GM18861 (cell line): ENCODE measurements at regions not wholly inside any gene's neighbourhood (a gene's known extent, or its start where the extent isn't known, plus 50 kb on each side); places are given as distances from the start of the nearest gene placed in this dataset.
"Not testable (repeated sequence)": the region's sequence is repeated elsewhere in the genome, so short reads cannot be mapped to it uniquely, and the experiment has no call there.

Source experiments
- ATAC-seq: cut with Tn5 transposase; IDR thresholded peaks from one replicate; pipeline ENCODE4 v1.9.1; 2021; ENCODE audit not compliant: unreplicated experiment

DNA sequence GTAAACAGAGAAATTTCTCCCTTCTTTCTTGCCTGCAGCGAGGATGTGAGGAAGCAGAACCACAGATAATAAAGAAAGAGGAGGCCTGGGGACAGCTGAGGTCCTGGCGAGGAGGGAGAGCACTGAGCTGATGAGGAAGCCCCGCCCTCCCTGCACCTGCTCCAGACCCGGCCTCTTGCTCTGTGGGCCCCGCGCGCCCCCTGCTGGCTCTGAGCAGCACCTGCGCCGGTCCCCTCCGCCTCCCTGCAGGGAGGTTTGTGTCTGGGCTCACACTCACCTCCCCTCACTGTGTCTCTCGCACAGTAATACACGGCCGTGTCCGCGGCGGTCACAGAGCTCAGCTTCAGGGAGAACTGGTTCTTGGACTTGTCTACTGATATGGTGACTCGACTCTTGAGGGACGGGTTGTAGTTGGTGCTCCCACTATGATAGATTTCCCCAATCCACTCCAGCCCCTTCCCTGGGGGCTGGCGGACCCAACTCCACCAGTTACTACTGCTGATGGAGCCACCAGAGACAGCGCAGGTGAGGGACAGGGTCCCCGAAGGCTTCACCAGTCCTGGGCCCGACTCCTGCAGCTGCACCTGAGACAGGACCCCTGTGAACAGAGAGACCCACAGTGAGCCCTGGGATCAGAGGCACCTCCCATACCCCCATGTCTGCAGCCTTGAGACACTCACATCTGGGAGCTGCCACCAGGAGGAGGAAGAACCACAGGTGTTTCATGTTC lies 485.4 kb downstream of the TMEM121 start:
- not testable (repeated sequence) for ATAC-seq

GRCh38 chr14:106012361-106012725 lies 486.0 kb downstream of the TMEM121 start:
- ATAC-seq = not testable (repeated sequence)

GRCh38 chr14:106013879-106014376 lies 487.5 kb downstream of the TMEM121 start:
- no peak for ATAC-seq

DNA sequence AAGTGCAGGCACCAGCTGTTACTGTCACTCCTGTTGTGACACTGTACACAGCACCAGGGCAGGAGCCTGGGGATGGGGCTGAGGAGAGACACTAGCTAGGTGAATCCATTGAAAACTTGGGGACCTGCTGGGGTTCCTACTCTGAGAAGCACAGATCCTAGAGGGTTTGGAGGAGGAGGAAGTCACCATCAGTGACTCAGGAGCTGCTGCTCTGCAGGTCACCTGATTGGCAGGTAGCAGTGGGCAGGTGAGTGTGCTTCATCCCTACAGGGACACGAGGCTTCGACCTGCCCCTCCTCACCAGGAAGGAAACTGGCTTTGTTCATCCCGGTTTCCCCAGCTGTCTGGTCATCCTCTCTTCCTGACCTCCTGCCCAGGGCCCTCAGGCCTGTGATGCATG lies 491.6 kb downstream of the TMEM121 start:
- ATAC-seq = not testable (repeated sequence)

DNA sequence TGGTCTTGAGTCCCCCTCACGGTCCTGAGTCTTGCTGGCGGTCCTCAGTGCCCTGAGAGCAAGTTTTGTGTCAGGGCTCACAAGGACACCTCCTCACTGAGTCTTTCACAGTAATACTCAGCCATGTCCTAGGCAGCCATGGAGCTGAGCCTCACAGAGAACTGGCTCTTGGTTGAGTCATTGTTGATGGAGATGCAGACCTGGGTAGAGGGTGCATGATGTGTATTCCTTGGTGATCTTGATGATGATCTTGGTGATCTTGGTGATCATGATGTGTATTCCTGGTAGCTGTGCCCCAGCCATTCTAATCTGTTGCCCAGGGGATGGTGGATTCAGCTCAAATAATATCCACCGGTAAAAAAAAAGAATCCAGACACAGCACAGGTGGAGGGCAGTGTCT lies 495.4 kb downstream of the TMEM121 start:
- no peak for ATAC-seq

- not testable (repeated sequence) for ATAC-seq
Measured at GRCh38 chr14:106022648-106023047, 496.3 kb downstream of the TMEM121 start.

GRCh38 chr14:106023411-106023810 lies 497.0 kb downstream of the TMEM121 start:
- no peak for ATAC-seq

DNA sequence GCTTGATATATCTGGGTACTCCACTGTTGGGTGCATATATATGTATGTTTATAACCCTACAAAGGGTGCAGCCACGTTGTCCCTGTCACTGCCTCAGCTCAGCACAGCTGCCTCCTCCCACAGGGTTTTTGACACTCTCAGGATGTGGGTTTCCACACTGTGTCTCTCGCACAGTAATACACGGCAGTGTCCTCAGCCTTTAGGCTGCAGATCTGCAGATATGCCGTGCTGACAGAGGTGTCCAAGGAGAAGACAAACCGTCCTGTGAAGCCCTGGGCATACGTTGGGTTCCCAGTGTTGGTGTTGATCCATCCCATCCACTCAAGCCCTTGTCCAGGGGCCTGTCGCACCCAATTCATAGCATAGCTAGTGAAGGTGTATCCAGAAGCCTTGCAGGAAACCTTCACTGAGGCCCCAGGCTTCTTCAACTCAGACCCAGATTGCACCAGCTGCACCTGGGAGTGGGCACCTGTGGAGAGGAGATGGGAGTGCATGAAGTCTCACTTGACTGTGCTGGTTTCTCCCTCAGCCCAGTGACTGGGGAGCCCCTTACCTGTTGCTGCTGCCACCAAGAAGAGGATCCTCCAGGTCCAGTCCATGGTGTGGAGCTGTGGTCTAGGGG lies 498.7 kb downstream of the TMEM121 start:
- no peak for ATAC-seq

DNA sequence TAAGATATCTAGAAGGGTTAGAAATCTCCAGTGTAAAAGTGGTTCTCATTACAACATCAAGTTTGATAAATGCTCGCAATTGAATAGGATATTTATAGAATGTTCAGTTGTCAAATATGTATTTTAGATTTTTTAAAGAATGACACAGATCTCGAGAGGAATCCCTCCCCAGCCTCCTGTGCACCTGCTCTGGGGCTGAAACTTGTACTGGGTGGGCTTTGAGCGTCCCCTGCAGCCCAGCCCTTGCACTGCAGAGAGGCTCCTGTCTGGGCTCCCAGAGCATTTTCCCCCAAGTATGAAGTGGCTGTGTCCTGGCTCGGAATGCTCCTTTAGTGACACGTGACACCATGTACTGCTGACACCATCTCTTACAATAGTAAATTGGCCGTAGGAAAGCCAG lies 499.6 kb downstream of the TMEM121 start:
- no peak for ATAC-seq

- ATAC-seq = not testable (repeated sequence)
Measured at GRCh38 chr14:106027759-106028158, 501.4 kb downstream of the TMEM121 start.

DNA sequence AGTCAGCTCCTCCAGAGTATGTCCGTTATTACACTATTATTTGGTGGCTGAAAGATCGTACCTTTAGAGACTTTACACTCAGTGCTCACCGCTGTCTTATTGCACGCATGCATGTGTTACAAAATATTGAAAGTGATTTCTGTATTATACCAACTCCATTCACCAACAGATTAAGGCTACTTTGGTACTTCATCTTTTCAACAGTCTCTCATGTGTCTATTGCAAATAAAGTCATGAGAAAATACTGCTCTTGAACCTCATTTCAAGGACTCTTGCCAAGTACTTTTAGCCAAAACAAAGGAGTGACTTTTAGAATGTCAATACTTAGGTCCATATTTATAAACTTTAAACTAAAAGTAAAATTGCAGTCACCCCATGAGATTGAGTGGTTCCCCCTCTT lies 503.6 kb downstream of the TMEM121 start:
- no peak for ATAC-seq

DNA sequence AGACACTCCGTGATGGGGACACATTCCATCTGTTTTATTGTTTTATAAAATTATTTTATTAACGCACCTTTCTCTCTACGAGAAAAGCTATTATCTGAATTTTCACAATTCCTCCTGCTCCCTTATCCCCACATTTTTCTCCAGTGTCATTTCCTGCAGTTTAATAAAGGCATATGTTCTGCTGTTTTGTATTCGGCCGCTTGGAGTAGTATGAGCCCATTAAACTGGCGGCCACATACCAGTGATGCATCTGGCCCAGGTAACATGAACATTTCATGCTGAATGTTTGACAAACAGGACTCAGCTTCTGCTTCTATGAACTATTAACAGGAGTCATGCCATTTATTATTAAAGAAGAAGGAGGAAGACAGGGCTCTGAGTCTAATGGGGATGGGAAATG lies 511.0 kb downstream of the TMEM121 start:
- ATAC-seq = no peak

DNA sequence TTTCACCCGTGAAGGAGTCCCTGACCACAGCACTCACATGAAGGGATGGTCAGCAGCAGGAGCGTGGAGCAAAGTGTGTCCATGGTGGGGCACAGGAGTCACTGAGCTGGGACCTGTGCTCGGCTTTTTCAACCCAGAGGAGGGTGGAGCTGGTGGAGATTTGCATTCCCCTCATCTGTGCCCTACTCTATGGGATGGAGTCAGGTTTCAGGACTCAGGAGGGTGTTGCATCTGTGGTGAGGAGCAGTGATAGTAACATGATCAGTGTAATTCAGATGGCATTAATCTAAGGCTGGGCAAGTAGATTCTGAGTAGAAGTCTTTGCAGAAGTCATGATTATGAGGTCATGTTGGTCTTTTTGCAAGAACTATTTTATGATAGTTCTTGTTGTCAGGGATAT lies 511.9 kb downstream of the TMEM121 start:
- no peak for ATAC-seq

DNA sequence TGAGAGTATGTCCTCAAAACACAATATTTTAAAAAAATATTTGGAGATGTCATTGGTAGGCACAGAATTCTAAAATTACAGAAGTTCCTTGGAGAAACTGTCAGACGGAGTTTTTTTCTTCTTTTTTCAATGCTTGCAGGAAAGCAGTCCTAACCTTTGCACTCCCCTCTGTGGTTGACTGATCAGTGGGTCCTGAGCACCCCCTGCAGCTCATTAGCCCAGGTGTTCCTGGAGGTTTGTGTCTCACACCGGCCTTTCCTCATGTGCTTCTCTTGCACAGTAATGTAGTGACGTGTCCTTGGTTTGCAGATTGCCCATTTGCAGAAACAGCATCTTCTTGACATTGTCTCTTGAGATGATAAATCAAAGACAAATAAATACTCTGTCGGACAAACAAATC lies 513.0 kb downstream of the TMEM121 start:
- no peak for ATAC-seq

DNA sequence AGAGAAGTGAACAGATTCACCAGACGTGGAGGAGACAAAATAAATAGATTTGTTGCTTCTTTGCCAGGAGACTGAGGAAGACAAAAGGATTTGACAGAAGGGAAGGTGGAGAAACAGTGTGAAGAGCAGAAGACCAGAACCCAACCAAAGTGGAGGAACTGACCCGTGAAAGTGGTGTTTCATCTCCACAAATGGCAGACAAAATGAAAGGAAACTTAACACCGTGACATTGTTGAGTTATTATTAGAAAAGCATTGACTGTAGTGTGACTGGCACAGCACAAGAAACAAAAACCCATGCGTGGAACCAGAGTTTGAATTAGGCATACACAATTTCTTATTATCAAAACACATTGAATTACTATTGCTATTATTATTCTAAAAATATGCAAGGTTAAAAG lies 518.1 kb downstream of the TMEM121 start:
- peak; percentile 51 for ATAC-seq

DNA sequence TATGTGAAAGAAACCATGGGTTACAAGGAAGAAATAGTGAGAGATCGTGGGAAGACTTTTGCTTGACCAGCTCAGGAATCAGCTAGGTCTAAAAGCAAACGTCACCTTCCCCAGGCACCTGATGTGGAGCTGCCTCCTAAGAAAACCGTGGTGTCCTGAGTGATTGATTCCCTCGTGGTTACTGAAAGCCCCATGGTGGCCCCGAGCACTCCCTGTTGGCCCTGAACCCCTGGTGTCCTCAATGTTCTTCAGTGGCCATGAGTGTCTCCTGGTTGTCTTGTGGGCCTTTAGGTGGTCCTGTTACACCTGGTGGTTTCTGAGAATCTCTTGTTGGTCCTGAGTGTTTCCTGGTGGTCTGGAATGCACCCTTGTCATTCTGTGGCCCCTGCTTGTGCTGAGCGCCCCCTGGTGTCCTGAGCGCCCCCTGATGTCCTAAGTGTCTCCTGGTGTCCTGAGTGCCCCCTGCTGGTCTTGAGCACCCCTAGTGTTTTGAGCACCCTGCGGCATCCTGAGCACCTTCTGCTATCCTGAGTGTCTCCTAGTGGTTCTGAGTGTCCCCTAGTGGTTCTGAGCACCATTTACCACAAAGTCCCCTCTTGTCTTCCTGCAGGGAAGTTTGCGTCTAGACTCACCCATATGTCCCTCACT lies 518.7 kb downstream of the TMEM121 start:
- peak; percentile 48 for ATAC-seq

GRCh38 chr14:106051796-106052195 lies 525.4 kb downstream of the TMEM121 start:
- no peak for ATAC-seq

DNA sequence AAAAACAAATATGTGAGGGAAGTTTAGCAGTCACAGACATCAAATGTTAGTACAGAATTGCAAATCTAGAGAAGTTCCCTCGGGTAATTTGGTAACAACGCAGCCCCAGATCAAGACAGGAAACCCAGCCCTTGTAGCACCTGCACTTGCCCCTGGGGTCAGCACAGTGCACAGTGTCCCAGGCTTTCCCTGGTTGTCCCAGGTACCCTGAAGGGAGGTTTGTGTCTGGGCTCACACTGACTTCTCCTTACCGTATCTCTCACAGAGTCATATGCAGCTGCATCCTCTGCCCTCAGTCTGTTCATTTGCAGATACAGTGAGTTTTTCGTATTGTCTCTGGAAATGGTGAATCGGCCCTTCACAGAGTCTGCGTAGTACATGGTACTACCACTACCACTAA lies 528.9 kb downstream of the TMEM121 start:
- ATAC-seq = no peak

- no peak for ATAC-seq
Measured at GRCh38 chr14:106058342-106058741, 532.0 kb downstream of the TMEM121 start.

GRCh38 chr14:106060276-106060975 lies 534.0 kb downstream of the TMEM121 start:
- ATAC-seq = no peak

DNA sequence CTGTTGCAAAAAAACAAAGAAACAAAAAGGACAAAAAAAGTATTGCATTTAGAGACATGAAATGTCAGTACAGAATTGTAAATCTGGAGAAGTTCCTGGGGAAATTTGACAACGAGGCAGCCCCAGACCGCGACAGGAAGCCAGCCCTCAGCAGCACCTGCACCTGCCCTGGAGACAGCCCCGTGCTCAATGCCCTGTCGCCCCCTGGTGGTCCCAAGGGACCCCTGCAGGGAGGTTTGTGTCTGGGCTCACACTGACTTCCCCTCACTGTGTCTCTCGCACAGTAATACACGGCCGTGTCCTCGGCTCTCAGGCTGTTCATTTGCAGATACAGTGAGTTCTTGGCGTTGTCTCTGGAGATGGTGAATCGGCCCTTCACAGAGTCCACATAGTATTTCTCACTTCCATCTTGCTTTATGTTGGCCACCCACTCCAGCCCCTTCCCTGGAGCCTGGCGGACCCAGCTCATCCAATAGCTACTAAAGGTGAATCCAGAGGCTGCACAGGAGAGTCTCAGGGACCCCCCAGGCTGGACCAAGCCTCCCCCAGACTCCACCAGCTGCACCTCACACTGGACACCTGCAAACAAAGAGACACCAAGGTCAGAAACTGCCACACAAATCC lies 535.6 kb downstream of the TMEM121 start:
- ATAC-seq = not testable (repeated sequence)
